ENCODE measurements at regions not wholly inside any gene's neighbourhood (a gene's known extent, or its start where the extent isn't known, plus 50 kb on each side); places are given as distances from the start of the nearest gene placed in this dataset.
A peak's percentile ranks its signal among the peaks of the same experiment; 100 is the strongest.
"Not testable (repeated sequence)": the region's sequence is repeated elsewhere in the genome, so short reads cannot be mapped to it uniquely, and the experiment has no call there.

DNA sequence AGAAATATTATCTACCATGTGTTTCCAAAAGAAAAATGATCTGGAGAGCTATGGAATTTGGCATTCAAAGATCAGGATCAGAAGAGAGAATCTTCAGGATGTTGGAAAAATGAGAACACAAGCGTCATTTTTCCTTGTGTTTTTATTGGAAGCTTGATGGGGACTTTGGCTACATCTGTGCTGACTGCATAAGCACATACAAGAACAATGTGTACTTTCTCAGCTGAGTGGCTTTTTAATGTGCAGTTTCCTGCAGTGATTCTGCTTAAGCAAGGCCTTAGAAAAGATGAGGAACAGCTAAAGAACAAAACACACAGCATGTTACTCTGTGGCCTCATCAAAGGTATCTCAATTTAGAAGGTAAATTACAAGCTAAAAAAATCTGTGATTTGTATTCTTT, 1039.9 kb downstream of the GLUD2 start:
- Histone ChIP-seq H3K4me1 (ENCODE audit: insufficient read depth) (no peaks in the 10 kb centered on the region), H3K36me3 (ENCODE audit: insufficient read depth) (no peaks in the 10 kb centered on the region), H3K27ac (ENCODE audit: low read depth) (no peak overlapping the region), H3K4me3 (ENCODE audit: low read depth, low read length) (no peak overlapping the region)
- DNase-seq (ENCODE audit: extremely low spot score) = peak; percentile 0
- 0% methylated on average over 1 of the region's 1 CpG for WGBS

GRCh38 chrX:122091571-122091970, 1044.2 kb downstream of the GLUD2 start:
- no peak for DNase-seq (ENCODE audit: extremely low spot score)

GRCh38 chrX:122092360-122092759, 1045.0 kb downstream of the GLUD2 start:
- no peak overlapping the region for H3K4me3 ChIP-seq (ENCODE audit: low read depth, low read length)
- DNase-seq (ENCODE audit: extremely low spot score) = no peak
- 86% methylated on average over 3 of the region's 3 CpGs for WGBS

More at GRCh38 chrX:122091571-122091970, 1044.2 kb downstream of the GLUD2 start:
- no peak overlapping the region for H3K4me3 ChIP-seq (ENCODE audit: low read depth, low read length)
- no peak overlapping the region for H3K27ac ChIP-seq (ENCODE audit: low read depth)
- no peaks in the 10 kb centered on the region for H3K36me3 ChIP-seq (ENCODE audit: insufficient read depth)
- no peaks in the 10 kb centered on the region for H3K4me1 ChIP-seq (ENCODE audit: insufficient read depth)

GRCh38 chrX:122092978-122093377, 1045.6 kb downstream of the GLUD2 start:
- Histone ChIP-seq H3K27ac (ENCODE audit: low read depth) (no peak overlapping the region), H3K4me3 (ENCODE audit: low read depth, low read length) (no peak overlapping the region), H3K36me3 (ENCODE audit: insufficient read depth) (no peaks in the 10 kb centered on the region), H3K4me1 (ENCODE audit: insufficient read depth) (no peaks in the 10 kb centered on the region)
- WGBS = 90% methylated on average over 2 of the region's 2 CpGs
- DNase-seq (ENCODE audit: extremely low spot score) = no peak

More at GRCh38 chrX:122092360-122092759, 1045.0 kb downstream of the GLUD2 start:
- H3K36me3 ChIP-seq (ENCODE audit: insufficient read depth) = no peaks in the 10 kb centered on the region
- no peak overlapping the region for H3K27ac ChIP-seq (ENCODE audit: low read depth)
- no peaks in the 10 kb centered on the region for H3K4me1 ChIP-seq (ENCODE audit: insufficient read depth)

DNA sequence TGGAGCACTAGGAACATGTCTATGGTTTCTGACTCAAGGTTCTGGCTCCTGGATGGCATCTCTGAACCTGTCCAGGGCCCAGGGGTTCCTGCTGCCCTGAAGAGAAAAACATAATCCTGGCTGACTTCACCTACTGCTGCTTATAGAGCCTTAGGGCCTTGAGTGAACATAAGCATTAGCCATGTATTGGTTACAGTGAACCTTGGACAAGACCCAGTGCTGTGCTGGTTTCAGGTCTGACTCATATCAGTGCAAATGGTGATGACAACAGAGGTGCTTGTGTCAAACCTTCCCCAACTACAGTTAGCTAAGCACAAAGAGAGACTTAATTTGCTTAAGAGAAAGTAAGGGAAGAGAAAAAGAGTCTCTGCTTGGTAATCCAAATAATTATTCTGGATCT, 1047.2 kb downstream of the GLUD2 start:
- H3K4me3 ChIP-seq (ENCODE audit: low read depth, low read length) = no peak overlapping the region
- no peaks in the 10 kb centered on the region for H3K36me3 ChIP-seq (ENCODE audit: insufficient read depth)
- DNase-seq (ENCODE audit: extremely low spot score) = no peak
- no peak overlapping the region for H3K27ac ChIP-seq (ENCODE audit: low read depth)
- H3K4me1 ChIP-seq (ENCODE audit: insufficient read depth) = no peaks in the 10 kb centered on the region

GRCh38 chrX:122113376-122113775, 1066.0 kb downstream of the GLUD2 start:
- H3K4me1 ChIP-seq (ENCODE audit: insufficient read depth) = no peaks in the 10 kb centered on the region
- H3K27ac ChIP-seq (ENCODE audit: low read depth) = no peak overlapping the region
- WGBS = 90% methylated on average over 3 of the region's 3 CpGs
- no peak overlapping the region for H3K4me3 ChIP-seq (ENCODE audit: low read depth, low read length)
- DNase-seq (ENCODE audit: extremely low spot score) = no peak
- H3K36me3 ChIP-seq (ENCODE audit: insufficient read depth) = no peaks in the 10 kb centered on the region

GRCh38 chrX:122113896-122114295, 1066.5 kb downstream of the GLUD2 start:
- no peaks in the 10 kb centered on the region for H3K36me3 ChIP-seq (ENCODE audit: insufficient read depth)
- no peaks in the 10 kb centered on the region for H3K4me1 ChIP-seq (ENCODE audit: insufficient read depth)
- 91% methylated on average over 4 of the region's 4 CpGs for WGBS
- no peak for DNase-seq (ENCODE audit: extremely low spot score)
- no peak overlapping the region for H3K27ac ChIP-seq (ENCODE audit: low read depth)
- no peak overlapping the region for H3K4me3 ChIP-seq (ENCODE audit: low read depth, low read length)

DNA sequence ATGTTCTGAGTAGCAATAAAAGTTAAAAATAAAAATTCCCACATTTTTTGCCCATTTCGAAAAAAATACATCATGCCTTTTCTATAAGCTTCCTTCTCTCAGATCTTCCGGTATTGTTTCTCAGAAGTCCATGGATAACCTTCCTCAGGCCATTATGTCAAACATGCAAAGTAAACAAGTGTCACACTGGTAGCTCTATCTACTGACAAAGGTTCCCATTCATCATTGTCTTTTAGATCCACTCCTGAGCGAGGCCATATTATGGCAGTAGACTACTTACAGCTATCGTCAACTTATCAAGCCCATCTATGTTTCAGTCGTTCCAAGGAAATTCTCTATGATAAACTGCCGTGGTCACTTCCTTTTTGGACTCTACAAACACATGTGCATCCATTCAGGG, 1068.2 kb downstream of the GLUD2 start:
- Histone ChIP-seq H3K27ac (ENCODE audit: low read depth) (no peak overlapping the region), H3K4me1 (ENCODE audit: insufficient read depth) (no peaks in the 10 kb centered on the region), H3K36me3 (ENCODE audit: insufficient read depth) (no peaks in the 10 kb centered on the region), H3K4me3 (ENCODE audit: low read depth, low read length) (no peak overlapping the region)
- DNase-seq (ENCODE audit: extremely low spot score) = no peak
- 69% methylated on average over 6 of the region's 6 CpGs for WGBS

DNA sequence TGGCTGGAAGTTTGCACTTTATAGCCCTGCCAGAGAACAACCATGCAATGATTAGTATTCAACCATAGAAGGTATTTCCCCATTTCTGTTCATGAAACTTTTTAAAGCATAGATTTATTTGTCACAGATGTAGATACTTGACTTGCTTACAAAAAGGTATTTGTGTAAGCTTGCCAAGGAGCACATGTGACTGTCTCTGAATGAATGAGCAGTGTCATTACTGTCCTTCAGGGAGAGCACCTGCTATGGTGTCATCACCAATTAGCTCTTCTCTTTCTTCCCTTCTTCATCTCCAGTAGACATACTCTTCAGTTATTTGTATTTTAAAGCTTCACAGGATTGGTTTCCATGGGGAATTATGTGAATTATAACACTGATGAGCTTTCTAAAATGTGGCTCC, 1064.7 kb upstream of the GRIA3 start:
- DNase-seq (ENCODE audit: extremely low spot score) = no peak
- Histone ChIP-seq H3K27ac (ENCODE audit: low read depth) (no peak overlapping the region), H3K4me1 (ENCODE audit: insufficient read depth) (no peaks in the 10 kb centered on the region), H3K4me3 (ENCODE audit: low read depth, low read length) (no peak overlapping the region), H3K36me3 (ENCODE audit: insufficient read depth) (no peaks in the 10 kb centered on the region)

DNA sequence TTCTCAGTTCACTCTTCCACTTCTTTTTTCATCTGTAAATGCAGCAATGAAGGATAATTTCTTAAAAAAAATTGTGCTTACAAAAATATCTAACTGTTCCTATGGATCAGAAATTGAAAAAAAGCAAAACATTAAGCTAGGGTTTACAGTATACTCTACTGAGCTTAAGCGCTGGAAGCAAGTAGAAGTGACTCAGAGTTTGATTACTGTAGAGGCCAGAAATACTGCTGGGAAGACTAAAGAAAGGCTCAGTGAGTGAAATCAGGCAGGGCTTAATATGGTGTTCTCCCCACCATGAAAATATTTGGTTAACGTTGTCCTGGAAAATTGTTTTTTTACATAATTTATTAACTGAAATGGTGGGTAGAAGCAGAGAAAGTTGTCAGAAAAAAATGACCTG, 1061.8 kb upstream of the GRIA3 start:
- H3K36me3 ChIP-seq (ENCODE audit: insufficient read depth) = no peaks in the 10 kb centered on the region

DNA sequence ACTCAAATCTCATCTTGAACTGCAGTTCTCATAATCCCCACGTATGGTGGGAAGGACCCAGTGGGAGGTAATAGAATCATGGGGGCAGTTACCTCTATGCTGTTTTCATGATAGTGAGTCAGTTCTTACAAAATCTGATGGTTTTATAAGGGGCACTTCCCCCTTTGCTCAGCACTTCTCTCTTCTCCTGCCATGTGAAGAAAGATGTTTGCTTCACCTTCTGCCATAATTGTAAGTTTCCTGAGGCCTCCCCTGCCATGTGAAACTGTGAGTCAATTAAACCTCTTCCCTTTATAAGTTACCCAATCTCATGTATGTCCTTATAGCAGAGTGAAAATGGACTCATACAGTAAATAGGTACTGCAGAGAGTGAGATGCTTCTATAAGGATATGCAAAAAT, 1050.6 kb upstream of the GRIA3 start:
- no peak for DNase-seq (ENCODE audit: extremely low spot score)
- Histone ChIP-seq H3K4me1 (ENCODE audit: insufficient read depth) (no peaks in the 10 kb centered on the region), H3K4me3 (ENCODE audit: low read depth, low read length) (no peak overlapping the region), H3K36me3 (ENCODE audit: insufficient read depth) (no peaks in the 10 kb centered on the region), H3K27ac (ENCODE audit: low read depth) (no peak overlapping the region)
- WGBS = 82% methylated on average over 1 of the region's 1 CpG

More for the DNA sequence above, 1061.8 kb upstream of the GRIA3 start:
- DNase-seq (ENCODE audit: extremely low spot score) = no peak
- H3K4me1 ChIP-seq (ENCODE audit: insufficient read depth) = no peaks in the 10 kb centered on the region
- H3K27ac ChIP-seq (ENCODE audit: low read depth) = no peak overlapping the region
- no peak overlapping the region for H3K4me3 ChIP-seq (ENCODE audit: low read depth, low read length)
- 66% methylated on average over 2 of the region's 2 CpGs for WGBS

GRCh38 chrX:122134291-122134690, 1049.8 kb upstream of the GRIA3 start:
- DNase-seq (ENCODE audit: extremely low spot score) = no peak
- WGBS = 74% methylated on average over 1 of the region's 1 CpG
- no peaks in the 10 kb centered on the region for H3K4me1 ChIP-seq (ENCODE audit: insufficient read depth)
- H3K4me3 ChIP-seq (ENCODE audit: low read depth, low read length) = no peak overlapping the region
- no peaks in the 10 kb centered on the region for H3K36me3 ChIP-seq (ENCODE audit: insufficient read depth)
- H3K27ac ChIP-seq (ENCODE audit: low read depth) = no peak overlapping the region

DNA sequence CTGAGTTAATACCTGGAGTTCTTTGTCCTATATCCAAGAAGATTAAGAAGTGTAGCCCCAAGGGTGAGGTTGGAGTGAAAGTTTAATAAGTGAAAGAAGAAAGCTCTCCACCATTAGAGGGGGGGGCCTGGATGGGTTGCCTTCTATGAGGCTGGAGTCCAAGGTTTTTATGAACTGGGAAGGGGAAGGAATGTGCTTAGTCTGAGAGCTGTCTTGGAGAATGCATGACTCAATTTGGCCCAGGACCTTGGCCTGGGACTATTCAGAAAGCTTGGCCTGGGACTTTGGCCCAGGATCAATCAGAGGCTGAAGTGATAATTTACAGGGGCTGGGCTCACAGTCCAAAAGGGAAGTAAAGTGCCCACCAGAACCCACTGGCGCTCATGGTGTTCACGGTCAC, 1049.0 kb upstream of the GRIA3 start:
- Histone ChIP-seq H3K4me1 (ENCODE audit: insufficient read depth) (no peaks in the 10 kb centered on the region), H3K4me3 (ENCODE audit: low read depth, low read length) (no peak overlapping the region), H3K36me3 (ENCODE audit: insufficient read depth) (no peaks in the 10 kb centered on the region), H3K27ac (ENCODE audit: low read depth) (no peak overlapping the region)
- DNase-seq (ENCODE audit: extremely low spot score) = no peak
- 95% methylated on average over 2 of the region's 2 CpGs for WGBS

DNA sequence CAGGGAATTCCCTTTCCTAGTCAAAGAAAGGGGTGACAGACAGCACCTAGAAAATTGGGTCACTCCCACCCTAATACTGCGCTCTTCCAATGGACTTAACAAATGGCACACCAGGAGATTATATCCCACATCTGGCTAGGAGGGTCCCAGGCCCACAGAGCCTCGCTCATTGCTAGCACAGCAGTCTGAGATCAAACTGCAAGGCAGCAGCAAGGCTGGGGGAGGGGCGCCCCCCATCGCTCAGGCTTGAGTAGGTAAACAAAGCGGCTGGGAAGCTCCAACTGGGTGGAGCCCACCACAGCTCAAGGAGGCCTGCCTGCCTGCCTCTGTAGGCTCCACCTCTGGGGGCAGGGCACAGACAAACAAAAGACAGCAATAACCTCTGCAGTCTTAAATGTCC, 1043.9 kb upstream of the GRIA3 start:
- not testable (repeated sequence) for H3K4me3 ChIP-seq (ENCODE audit: low read depth, low read length); DNase-seq (ENCODE audit: extremely low spot score); H3K36me3 ChIP-seq (ENCODE audit: insufficient read depth); H3K4me1 ChIP-seq (ENCODE audit: insufficient read depth); H3K27ac ChIP-seq (ENCODE audit: low read depth)
- WGBS = 92% methylated on average over 5 of the region's 5 CpGs

GRCh38 chrX:122154019-122154418, 1030.1 kb upstream of the GRIA3 start:
- Histone ChIP-seq H3K4me1 (ENCODE audit: insufficient read depth) (no peaks in the 10 kb centered on the region), H3K27ac (ENCODE audit: low read depth) (no peak overlapping the region), H3K4me3 (ENCODE audit: low read depth, low read length) (no peak overlapping the region), H3K36me3 (ENCODE audit: insufficient read depth) (no peaks in the 10 kb centered on the region)
- WGBS = 94% methylated on average over 1 of the region's 1 CpG
- DNase-seq (ENCODE audit: extremely low spot score) = no peak
